Neural cell (in vitro differentiated cells): ENCODE measurements at regions not wholly inside any gene's neighbourhood (a gene's known extent, or its start where the extent isn't known, plus 50 kb on each side); places are given as distances from the start of the nearest gene placed in this dataset.

Source experiments
- CTCF ChIP-seq: fragments of 450-650 bp; IDR thresholded peaks from 2 replicates; pipeline ENCODE4 v1.5.1; 2014; ENCODE audit warnings: antibody characterized with exemption, mild to moderate bottlenecking, moderate library complexity; ENCODE audit not compliant: poor library complexity, severe bottlenecking
- EP300 ChIP-seq: fragments of 450-650 bp; conservative IDR thresholded peaks from 2 replicates; pipeline ENCODE4 v1.6.1; 2014; ENCODE audit warnings: antibody characterized with exemption, mild to moderate bottlenecking, moderate library complexity; ENCODE audit not compliant: poor library complexity, severe bottlenecking
- EZH2 ChIP-seq: fragments of 200-600, 300-800 bp; shearing (Covaris generic), sonication (generic); IDR thresholded peaks from 2 replicates; pipeline ENCODE4 v1.6.1; 2014; ENCODE audit warnings: antibody characterized with exemption, low read length, borderline replicate concordance, mild to moderate bottlenecking; ENCODE audit not compliant: insufficient read depth, poor library complexity, severe bottlenecking
- POLR2AphosphoS5 ChIP-seq: IDR thresholded peaks from 2 replicates; pipeline ENCODE4 v1.6.1; 2012
- RAD21 ChIP-seq: fragments of 450-650 bp; conservative IDR thresholded peaks from 2 replicates; pipeline ENCODE4 v1.6.1; 2014; ENCODE audit warnings: antibody characterized with exemption, mild to moderate bottlenecking, moderate library complexity
- REST ChIP-seq: IDR thresholded peaks from 2 replicates; pipeline ENCODE4 v1.6.1; 2012; ENCODE audit warnings: borderline replicate concordance
- SMC3 ChIP-seq: fragments of 450-650 bp; conservative IDR thresholded peaks from 2 replicates; pipeline ENCODE4 v1.6.1; 2014; ENCODE audit warnings: antibody characterized with exemption, mild to moderate bottlenecking, moderate library complexity; ENCODE audit not compliant: poor library complexity
- TAF1 ChIP-seq: IDR thresholded peaks from 2 replicates; pipeline ENCODE4 v1.6.1; 2012; ENCODE audit warnings: low read depth

- TF ChIP-seq CTCF (no peak), POLR2AphosphoS5 (no peak), EP300 (no peak), EZH2 (no peak), SMC3 (no peak), REST (no peak), RAD21 (no peak), TAF1 (no peak)
Measured at GRCh38 chr6:125597411-125598253, 151.8 kb upstream of the HEY2 start.
